Cerebellar cortex (tissue), 1 donor: ENCODE measurements at regions not wholly inside any gene's neighbourhood (a gene's known extent, or its start where the extent isn't known, plus 50 kb on each side); places are given as distances from the start of the nearest gene placed in this dataset.
"Not testable (repeated sequence)": the region's sequence is repeated elsewhere in the genome, so short reads cannot be mapped to it uniquely, and the experiment has no call there.

Experiments
- DNase-seq: peaks from one replicate; pipeline ENCODE4 v3.0.0-alpha.2; 2015; ENCODE audit warnings: low spot score

GRCh38 chr10:33955676-33956075 lies 621.2 kb upstream of the NRP1 start:
- DNase-seq = no peak

DNA sequence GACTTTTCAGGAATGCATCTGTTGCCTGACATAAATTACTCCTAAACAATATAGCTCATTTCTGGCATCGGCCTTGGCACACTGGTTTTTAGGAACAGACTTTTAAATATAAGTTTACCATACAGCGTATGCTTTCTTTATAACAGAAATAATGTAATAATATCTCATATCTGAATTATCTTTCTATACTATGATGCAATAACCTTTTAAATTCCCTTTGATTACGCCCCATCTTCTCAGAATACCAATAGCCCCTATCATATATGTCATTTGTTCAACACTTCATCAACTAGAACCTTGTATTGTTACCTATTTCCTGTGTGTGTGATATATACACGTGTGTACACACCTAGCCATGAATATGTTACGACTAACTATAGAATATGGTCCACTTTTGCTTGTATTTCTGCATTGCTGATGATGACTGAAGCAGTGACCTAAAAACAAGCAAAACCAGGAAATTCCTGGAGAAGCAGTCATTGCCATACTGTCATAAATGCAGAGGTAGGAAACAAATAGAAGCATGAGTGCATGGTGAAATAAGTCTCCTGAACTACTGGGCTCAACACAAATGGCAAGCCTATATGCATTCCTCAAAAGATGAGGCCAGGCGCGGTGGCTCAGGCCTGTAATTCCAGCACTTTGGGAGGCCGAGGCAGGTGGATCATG lies 618.4 kb upstream of the NRP1 start:
- no peak for DNase-seq

GRCh38 chr10:33950206-33950605 lies 615.7 kb upstream of the NRP1 start:
- no peak for DNase-seq

DNA sequence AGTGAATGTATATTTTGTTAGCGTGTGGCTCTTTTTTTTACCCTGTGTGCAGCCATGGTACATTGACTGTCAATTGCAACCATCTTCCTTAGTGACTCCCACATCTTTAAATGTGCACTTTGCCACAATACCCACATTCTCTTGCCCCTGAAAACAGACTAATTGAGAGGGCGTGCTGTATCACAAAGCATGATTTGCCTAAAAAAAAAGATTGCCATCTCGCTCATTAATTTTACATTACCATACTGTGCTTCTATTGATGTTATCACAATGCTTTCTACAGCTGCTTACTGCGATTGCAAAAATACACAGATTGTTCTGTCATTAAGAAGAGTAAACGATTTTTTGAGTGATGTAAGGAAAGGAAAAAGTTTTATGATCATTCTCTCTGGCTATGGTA lies 613.1 kb upstream of the NRP1 start:
- DNase-seq = no peak

DNA sequence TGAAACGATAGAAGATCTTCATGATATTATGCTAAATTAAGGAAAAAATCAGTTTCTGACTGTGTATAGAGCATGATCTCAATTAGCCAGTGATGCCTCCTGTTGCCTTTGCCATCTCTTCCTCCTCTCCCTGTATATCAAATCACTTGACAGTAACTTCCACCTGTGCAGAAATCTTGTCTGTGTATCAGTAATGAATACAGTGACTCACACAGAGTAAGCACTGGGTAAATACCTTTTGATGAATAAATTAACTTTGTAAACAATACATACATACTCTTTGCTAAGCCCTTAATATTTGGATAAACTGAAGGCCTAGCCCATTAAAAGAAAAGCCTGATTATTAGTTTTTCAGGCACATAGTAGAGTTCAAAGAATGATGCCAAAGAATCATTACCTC lies 610.6 kb upstream of the NRP1 start:
- no peak for DNase-seq

GRCh38 chr10:33942508-33942907 lies 608.0 kb upstream of the NRP1 start:
- no peak for DNase-seq

- DNase-seq = no peak
These were observed 605.4 kb upstream of the NRP1 start for GRCh38 chr10:33939892-33940291.

DNA sequence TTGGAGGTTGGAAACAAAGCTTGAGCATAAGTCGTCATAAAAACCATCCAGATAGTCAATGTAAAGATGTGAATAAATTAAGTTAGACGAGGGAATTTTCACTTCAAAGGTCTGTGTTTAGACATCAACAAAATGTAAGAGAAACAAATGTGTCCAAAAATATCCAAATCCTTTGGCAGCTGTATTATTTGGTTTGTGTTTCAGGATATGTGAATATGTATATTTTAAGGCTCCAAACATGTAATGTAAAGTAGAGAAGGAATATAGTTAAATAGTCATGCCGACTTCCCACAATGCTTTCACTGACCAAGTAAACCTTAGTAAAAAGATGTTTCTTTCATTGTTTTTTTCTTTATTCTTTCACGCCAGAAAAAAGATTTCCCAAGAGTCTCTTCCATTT lies 604.9 kb upstream of the NRP1 start:
- DNase-seq = no peak

DNA sequence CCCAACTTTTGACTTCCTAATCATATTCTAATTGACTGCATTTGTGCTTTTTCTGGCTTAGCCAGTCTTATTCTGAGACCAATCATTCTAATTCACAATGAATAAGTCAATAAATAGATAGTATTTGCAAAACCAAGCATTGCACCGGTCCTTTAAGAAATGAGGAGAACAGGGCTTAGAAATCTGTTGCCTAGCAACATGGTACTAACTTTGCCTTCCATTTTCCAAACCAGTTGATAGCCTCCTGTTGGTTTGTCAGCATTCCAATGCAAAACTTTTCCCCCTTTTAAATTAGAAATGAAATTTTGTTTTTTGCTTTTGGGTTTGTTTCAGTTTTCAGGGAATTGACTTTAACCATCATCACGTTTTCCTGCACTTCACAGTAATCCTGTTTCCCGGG lies 603.5 kb upstream of the NRP1 start:
- no peak for DNase-seq

GRCh38 chr10:33937036-33937730 lies 602.7 kb upstream of the NRP1 start:
- DNase-seq = no peak

DNA sequence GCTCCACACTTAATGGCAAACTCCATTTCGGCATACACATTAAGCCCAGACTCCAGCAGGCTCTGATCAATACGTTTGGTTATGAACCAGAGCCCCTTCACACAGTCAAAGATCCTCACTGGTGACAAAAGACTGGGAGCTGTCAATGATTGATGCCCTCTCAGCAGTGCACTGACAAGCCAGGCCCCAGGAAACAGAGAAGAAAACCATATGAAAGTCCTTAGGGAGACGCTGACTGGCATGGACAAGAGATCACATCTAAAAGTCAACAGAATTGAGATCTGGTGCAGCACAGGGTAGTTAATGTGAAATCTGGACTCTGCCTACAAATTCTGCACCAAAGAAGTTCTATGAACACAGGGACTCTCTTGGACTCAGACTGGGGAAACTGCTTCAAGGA lies 600.9 kb upstream of the NRP1 start:
- DNase-seq = no peak

GRCh38 chr10:33930079-33930478 lies 595.6 kb upstream of the NRP1 start:
- no peak for DNase-seq

DNA sequence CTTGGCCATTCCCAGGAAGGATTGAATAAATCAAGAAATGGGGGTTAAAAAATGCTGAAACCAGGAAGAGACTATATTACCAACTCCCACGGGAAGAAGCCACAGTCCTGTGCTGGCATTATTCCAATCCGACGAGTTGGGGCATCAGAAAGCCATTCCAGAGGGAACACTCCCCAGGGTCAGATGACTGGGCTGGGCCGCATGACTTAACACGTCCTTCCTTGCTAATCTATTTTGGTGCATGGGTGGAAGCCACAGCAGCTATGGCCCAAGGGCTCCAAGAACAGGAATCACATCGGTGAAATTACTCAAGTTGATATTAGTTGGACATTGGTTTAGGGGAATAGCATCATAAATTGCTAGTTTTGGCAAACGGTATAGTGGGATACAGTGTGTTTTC lies 592.9 kb upstream of the NRP1 start:
- DNase-seq = no peak

GRCh38 chr10:33921970-33922605 lies 587.6 kb upstream of the NRP1 start:
- DNase-seq = no peak

- DNase-seq = no peak
These were observed 585.9 kb upstream of the NRP1 start for GRCh38 chr10:33920351-33920750.

DNA sequence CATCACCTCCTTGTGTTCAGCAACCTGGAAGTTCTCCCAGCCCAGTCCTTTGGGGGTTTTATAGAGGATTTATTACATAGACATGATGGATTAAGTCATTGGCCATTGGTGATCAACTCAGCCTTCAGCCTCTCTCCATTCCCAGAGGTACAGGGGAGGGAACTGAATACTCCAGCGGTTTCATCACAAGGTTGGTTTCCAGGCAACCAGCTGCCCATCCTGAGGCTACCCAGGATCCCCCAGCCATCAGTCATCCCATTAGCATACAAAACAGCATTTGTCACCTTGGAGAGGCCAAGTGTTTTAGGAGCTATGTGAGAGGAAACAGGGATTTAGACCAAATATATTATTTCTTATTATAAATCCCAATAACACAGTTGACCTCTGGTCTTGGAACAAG lies 584.8 kb upstream of the NRP1 start:
- DNase-seq = no peak

- no peak for DNase-seq
These were observed 582.8 kb upstream of the NRP1 start for GRCh38 chr10:33917069-33917780.

GRCh38 chr10:33914746-33915145 lies 580.3 kb upstream of the NRP1 start:
- no peak for DNase-seq

DNA sequence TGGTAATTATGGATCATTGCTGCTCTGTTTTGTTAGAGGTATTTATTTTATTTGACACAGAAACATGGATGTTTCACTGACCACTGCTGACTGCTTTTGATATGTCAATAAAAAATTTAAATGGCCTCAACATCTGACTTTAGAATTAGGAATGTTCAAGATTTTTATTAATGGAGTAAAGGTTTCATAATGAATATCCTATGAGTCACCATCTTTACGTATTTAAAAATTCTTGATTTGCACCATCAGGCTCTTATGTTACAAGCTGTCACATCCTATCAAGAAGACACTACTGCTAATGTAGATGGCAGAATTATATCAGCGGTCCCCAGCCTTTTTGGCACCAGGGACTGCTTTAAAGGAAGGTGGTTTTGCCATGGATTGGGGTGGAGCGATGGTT lies 578.7 kb upstream of the NRP1 start:
- no peak for DNase-seq

DNA sequence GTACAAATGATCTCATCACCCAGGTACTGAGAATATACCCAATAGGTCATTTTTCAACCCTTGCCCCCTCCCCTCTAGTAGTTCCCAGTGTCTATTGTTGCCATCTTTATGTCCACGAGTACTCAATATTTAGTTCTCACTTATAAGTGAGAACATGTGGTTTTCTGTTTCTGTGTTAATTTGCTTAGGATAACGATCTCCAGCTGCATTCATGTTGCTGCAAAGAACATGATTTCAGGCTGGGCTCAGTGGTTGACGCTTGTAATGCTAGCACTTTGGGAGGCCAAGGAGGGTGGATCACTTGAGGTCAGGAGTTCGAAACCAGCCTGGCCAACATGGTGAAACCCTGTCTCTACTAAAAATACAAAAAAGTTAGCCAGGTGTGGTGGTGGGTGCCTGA lies 575.0 kb upstream of the NRP1 start:
- DNase-seq = not testable (repeated sequence)

GRCh38 chr10:33901166-33901565 lies 566.7 kb upstream of the NRP1 start:
- no peak for DNase-seq

DNA sequence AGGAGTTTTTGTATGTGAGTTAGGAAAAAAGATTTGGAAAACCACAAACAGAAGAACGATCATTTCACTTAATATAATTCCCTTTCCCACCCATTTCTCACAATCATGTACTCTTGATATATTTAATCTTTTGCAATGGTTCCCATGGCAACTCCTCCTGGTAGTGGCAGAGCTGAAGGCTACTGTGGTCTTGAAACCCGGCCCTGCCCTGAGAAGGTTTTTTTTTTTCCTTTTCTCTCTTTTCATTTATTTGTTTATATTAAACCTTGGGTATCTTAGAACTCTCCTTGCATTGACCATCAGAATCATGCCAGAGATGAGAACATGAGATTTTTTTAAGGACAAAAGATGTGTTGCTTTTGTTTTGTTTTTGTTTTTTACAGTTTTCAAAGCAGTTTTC lies 566.1 kb upstream of the NRP1 start:
- DNase-seq = no peak
